ENCODE measurements at regions not wholly inside any gene's neighbourhood (a gene's known extent, or its start where the extent isn't known, plus 50 kb on each side); places are given as distances from the start of the nearest gene placed in this dataset.

DNA sequence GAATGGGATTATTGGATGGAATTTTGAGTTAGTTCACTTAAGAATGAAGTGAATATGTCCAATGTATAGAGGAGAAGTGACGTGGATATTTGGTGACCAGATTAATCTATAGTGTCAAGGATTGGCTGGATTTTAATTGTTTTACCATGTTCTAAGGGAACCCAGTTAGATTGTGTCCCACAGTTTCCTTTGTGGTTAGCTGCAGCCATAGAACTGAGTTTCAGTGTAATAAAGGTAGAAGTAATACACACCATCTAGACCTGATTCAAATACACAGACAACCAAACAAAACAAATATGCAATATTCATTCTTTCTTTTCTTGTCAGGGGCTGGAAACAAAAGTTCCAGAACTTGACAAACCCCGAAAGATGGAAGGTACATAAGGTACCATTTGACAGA is 88.0 kb upstream of the RGS18 start:
- SMC1A ChIA-PET (ENCODE audit: uncharacterized antibody, unreplicated experiment) = no interaction called here
- no peaks in the 10 kb centered on the region for H3K79me2 ChIP-seq (ENCODE audit: control insufficient read depth, insufficient read depth, low read length)
- FAIRE-seq (no peak), ATAC-seq (no peak), DNase-seq (ENCODE audit: low read depth, low spot score) (no peak)
- no peak overlapping the region for H3K9ac ChIP-seq (ENCODE audit: control insufficient read depth, insufficient read depth, low read length)
- WGBS (ENCODE audit: insufficient coverage, insufficient replicate concordance, low lambda C conversion rate, missing lambda C conversion rate) = 0% methylated on average over 2 of the region's 2 CpGs
- H3K4me2 ChIP-seq (ENCODE audit: control insufficient read depth, insufficient read depth) = no peak overlapping the region
- CTCF ChIA-PET = no interaction called here
- no peak overlapping the region for H3K4me3 ChIP-seq
- no TSS peak for BruUV-seq (replicated peaks)
- TF ChIP-seq CEBPB (IDR thresholded peaks at IDR 0.05; ENCODE audit: borderline replicate concordance in 1 of 2, low read depth in 2 of 2, low read length in 2 of 2) = no peak
- TF ChIP-seq, protein P1, sequence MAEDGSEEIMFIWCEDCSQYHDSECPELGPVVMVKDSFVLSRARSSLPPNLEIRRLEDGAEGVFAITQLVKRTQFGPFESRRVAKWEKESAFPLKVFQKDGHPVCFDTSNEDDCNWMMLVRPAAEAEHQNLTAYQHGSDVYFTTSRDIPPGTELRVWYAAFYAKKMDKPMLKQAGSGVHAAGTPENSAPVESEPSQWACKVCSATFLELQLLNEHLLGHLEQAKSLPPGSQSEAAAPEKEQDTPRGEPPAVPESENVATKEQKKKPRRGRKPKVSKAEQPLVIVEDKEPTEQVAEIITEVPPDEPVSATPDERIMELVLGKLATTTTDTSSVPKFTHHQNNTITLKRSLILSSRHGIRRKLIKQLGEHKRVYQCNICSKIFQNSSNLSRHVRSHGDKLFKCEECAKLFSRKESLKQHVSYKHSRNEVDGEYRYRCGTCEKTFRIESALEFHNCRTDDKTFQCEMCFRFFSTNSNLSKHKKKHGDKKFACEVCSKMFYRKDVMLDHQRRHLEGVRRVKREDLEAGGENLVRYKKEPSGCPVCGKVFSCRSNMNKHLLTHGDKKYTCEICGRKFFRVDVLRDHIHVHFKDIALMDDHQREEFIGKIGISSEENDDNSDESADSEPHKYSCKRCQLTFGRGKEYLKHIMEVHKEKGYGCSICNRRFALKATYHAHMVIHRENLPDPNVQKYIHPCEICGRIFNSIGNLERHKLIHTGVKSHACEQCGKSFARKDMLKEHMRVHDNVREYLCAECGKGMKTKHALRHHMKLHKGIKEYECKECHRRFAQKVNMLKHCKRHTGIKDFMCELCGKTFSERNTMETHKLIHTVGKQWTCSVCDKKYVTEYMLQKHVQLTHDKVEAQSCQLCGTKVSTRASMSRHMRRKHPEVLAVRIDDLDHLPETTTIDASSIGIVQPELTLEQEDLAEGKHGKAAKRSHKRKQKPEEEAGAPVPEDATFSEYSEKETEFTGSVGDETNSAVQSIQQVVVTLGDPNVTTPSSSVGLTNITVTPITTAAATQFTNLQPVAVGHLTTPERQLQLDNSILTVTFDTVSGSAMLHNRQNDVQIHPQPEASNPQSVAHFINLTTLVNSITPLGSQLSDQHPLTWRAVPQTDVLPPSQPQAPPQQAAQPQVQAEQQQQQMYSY (CRISPR knock-in tag; IDR thresholded peaks at IDR 0.05) = no peak
- no peak for TF ChIP-seq JUNB (IDR thresholded peaks at IDR 0.05)
- TF ChIP-seq CHD4 (IDR thresholded peaks at IDR 0.05) = no peak
- TF ChIP-seq, protein P2, sequence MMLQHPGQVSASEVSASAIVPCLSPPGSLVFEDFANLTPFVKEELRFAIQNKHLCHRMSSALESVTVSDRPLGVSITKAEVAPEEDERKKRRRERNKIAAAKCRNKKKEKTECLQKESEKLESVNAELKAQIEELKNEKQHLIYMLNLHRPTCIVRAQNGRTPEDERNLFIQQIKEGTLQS (IDR thresholded peaks at IDR 0.05; ENCODE audit: borderline replicate concordance, extremely low read depth, low read depth, low read length) = no peak
- TF ChIP-seq RCOR1 (conservative IDR thresholded peaks at IDR 0.05; ENCODE audit: low read depth, low read length) = no peak
- no peak for TF ChIP-seq LARP7 (IDR thresholded peaks at IDR 0.05)
- no peak for TF ChIP-seq ASH2L (IDR thresholded peaks at IDR 0.05; ENCODE audit: borderline replicate concordance, low read depth)
- TF ChIP-seq CHD2 (IDR thresholded peaks at IDR 0.05; ENCODE audit: borderline replicate concordance, low read depth, low read length) = no peak
- TF ChIP-seq FOXM1 (IDR thresholded peaks at IDR 0.05; ENCODE audit: low read depth, low read length) = no peak
- no peak for TF ChIP-seq BACH1 (IDR thresholded peaks at IDR 0.05; ENCODE audit: borderline replicate concordance)
- H3K27me3 ChIP-seq (replicated peaks in 1 of 2; ENCODE audit: control insufficient read depth in 2 of 2, insufficient read depth in 2 of 2, low read length in 1 of 2) = no peaks in the 10 kb centered on the region
- POLR2A ChIA-PET = no interaction called here
- intact Hi-C loops (cut with micrococcal nuclease; ENCODE audit: unreplicated experiment) = no loop called here
- no peaks in the 10 kb centered on the region for H3K9me3 ChIP-seq (replicated peaks; ENCODE audit: control insufficient read depth, insufficient read depth, low read length)
- no peak overlapping the region for H2AFZ ChIP-seq (ENCODE audit: control insufficient read depth, low read depth, low read length)
- in situ Hi-C loops (cut with MboI) = no loop called here
- H3K4me1 ChIP-seq (ENCODE audit: control insufficient read depth, insufficient read depth, low read length) = no peaks in the 10 kb centered on the region
- RAD21 ChIA-PET (ENCODE audit: unreplicated experiment) = no interaction called here
- no peaks in the 10 kb centered on the region for H3K36me3 ChIP-seq (ENCODE audit: control insufficient read depth in 2 of 2, insufficient read depth in 2 of 2, low read length in 1 of 2)
- H4K20me1 ChIP-seq (ENCODE audit: control insufficient read depth, insufficient read depth) = no peaks in the 10 kb centered on the region
- no peak overlapping the region for H3K27ac ChIP-seq (ENCODE audit: control insufficient read depth, insufficient read depth)

All from GM12878 (cell line).